ENCODE measurements at regions not wholly inside any gene's neighbourhood (a gene's known extent, or its start where the extent isn't known, plus 50 kb on each side); places are given as distances from the start of the nearest gene placed in this dataset.
"Not testable (repeated sequence)": the region's sequence is repeated elsewhere in the genome, so short reads cannot be mapped to it uniquely, and the experiment has no call there.

DNA sequence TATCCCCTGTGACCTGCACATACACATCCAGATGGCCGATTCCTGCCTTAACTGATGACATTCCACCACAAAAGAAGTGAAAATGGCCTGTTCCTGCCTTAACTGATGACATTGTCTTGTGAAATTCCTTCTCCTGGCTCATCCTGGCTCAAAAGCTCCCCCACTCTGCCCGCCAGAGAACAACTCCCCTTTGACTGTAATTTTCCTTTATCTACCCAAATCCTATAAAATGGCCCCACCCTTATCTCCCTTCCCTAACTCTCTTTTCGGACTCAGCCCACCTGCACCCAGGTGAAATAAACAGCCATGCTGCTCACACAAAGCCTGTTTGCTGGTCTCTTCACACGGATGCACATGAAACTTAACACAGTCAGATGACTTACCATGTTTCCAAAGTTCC, 403.8 kb downstream of the TBC1D32 start:
- TF ChIP-seq SIN3A (IDR thresholded peaks at IDR 0.05; ENCODE audit: borderline replicate concordance, low read depth, low read length); RFX5 (IDR thresholded peaks at IDR 0.05; ENCODE audit: low read length): not testable (repeated sequence)
